ENCODE measurements at regions not wholly inside any gene's neighbourhood (a gene's known extent, or its start where the extent isn't known, plus 50 kb on each side); places are given as distances from the start of the nearest gene placed in this dataset.

- no peak for TF ChIP-seq CTCF (IDR thresholded peaks at IDR 0.05)
- no peak for TF ChIP-seq ZFX (IDR thresholded peaks at IDR 0.05; ENCODE audit: borderline replicate concordance)
Observed at GRCh38 chr4:126874533-126874932, 758.2 kb upstream of the INTU start.

Data from 22Rv1 (cell line).